Muscle of leg (tissue), 3 donors: ENCODE measurements at regions not wholly inside any gene's neighbourhood (a gene's known extent, or its start where the extent isn't known, plus 50 kb on each side); places are given as distances from the start of the nearest gene placed in this dataset.

Experiments used
- DNase-seq: peaks from one replicate; pipeline ENCODE4 v3.0.0; 2013
- H3K27ac ChIP-seq: one replicate; pipeline ENCODE4 v1.5.1; 2013; ENCODE audit warnings: mild to moderate bottlenecking, low read length, control low read depth
- H3K27me3 ChIP-seq: one replicate; pipeline ENCODE4 v1.6.1; 2013; ENCODE audit warnings: low read length; ENCODE audit not compliant: control insufficient read depth, insufficient read depth
- H3K36me3 ChIP-seq: one replicate; pipeline ENCODE4 v1.6.1; 2013; ENCODE audit warnings: low read length; ENCODE audit not compliant: control insufficient read depth, insufficient read depth
- H3K4me1 ChIP-seq: one replicate; pipeline ENCODE4 v1.6.1; 2013; ENCODE audit warnings: low read length; ENCODE audit not compliant: control insufficient read depth, insufficient read depth
- H3K4me3 ChIP-seq: one replicate; pipeline ENCODE4 v1.5.1; 2013; ENCODE audit warnings: low read length, control low read depth
- H3K9me3 ChIP-seq: replicated peaks from 2 replicates; pipeline ENCODE4 v1.6.1; 2013; ENCODE audit warnings: low read depth, low read length; ENCODE audit not compliant: control insufficient read depth
- WGBS: methylation state at CpG from one replicate; pipeline ENCODE4 v1.1.5; 2013; ENCODE audit warnings: missing lambda C conversion rate; ENCODE audit not compliant: insufficient coverage; 5-methylcytosine and 5-hydroxymethylcytosine counted together

GRCh38 chr15:70274908-70275307 lies 177.2 kb upstream of the TLE3 start:
- no peak for DNase-seq
- no peak overlapping the region for H3K4me3 ChIP-seq
- no peaks in the 10 kb centered on the region for H3K36me3 ChIP-seq
- peaks cover 17% of the 10 kb centered on the region for H3K4me1 ChIP-seq
- peaks cover 10% of the 10 kb centered on the region for H3K27me3 ChIP-seq
- no peaks in the 10 kb centered on the region for H3K9me3 ChIP-seq
- WGBS, result 86% methylated on average over 1 of the region's 4 CpGs
- H3K27ac ChIP-seq, result no peak overlapping the region

- no peak for DNase-seq
- WGBS, result 60% methylated on average over 3 of the region's 3 CpGs
- peaks cover 12% of the 10 kb centered on the region for H3K27me3 ChIP-seq
- peaks cover 23% of the 10 kb centered on the region for H3K4me1 ChIP-seq
- no peak overlapping the region for H3K27ac ChIP-seq
- H3K9me3 ChIP-seq, result no peaks in the 10 kb centered on the region
- H3K36me3 ChIP-seq, result no peaks in the 10 kb centered on the region
- H3K4me3 ChIP-seq, result no peak overlapping the region
Measured at GRCh38 chr15:70274255-70274880, 176.7 kb upstream of the TLE3 start.

- Histone ChIP-seq H3K36me3 (no peaks in the 10 kb centered on the region), H3K27ac (no peak overlapping the region), H3K4me3 (no peak overlapping the region), H3K4me1 (peaks cover 28% of the 10 kb centered on the region), H3K9me3 (no peaks in the 10 kb centered on the region), H3K27me3 (peaks cover 15% of the 10 kb centered on the region)
- 67% methylated on average over 1 of the region's 3 CpGs for WGBS
- DNase-seq, result no peak
Measured at GRCh38 chr15:70273808-70274207, 176.1 kb upstream of the TLE3 start.

GRCh38 chr15:70272565-70273355 lies 175.0 kb upstream of the TLE3 start:
- DNase-seq, result no peak
- Histone ChIP-seq H3K9me3 (no peaks in the 10 kb centered on the region), H3K36me3 (no peaks in the 10 kb centered on the region), H3K4me1 (peaks cover 32% of the 10 kb centered on the region), H3K4me3 (no peak overlapping the region), H3K27me3 (peaks cover 21% of the 10 kb centered on the region), H3K27ac (no peak overlapping the region)
- WGBS, result 87% methylated on average over 10 of the region's 10 CpGs

GRCh38 chr15:70271422-70272088 lies 173.8 kb upstream of the TLE3 start:
- DNase-seq, result peak; percentile 57
- Histone ChIP-seq H3K27ac (no peak overlapping the region), H3K27me3 (peaks cover 21% of the 10 kb centered on the region), H3K4me3 (no peak overlapping the region), H3K9me3 (no peaks in the 10 kb centered on the region), H3K4me1 (peaks cover 40% of the 10 kb centered on the region), H3K36me3 (no peaks in the 10 kb centered on the region)
- WGBS, result 47% methylated on average over 3 of the region's 3 CpGs

GRCh38 chr15:70270752-70271111 lies 173.0 kb upstream of the TLE3 start:
- Histone ChIP-seq H3K4me1 (peaks cover 49% of the 10 kb centered on the region), H3K27me3 (peaks cover 21% of the 10 kb centered on the region), H3K9me3 (no peaks in the 10 kb centered on the region), H3K27ac (peak overlapping the region; percentile 62), H3K4me3 (no peak overlapping the region), H3K36me3 (no peaks in the 10 kb centered on the region)
- DNase-seq, result no peak
- 47% methylated on average over 7 of the region's 8 CpGs for WGBS

GRCh38 chr15:70269991-70270751 lies 172.5 kb upstream of the TLE3 start:
- peaks cover 52% of the 10 kb centered on the region for H3K4me1 ChIP-seq
- WGBS, result 46% methylated on average over 6 of the region's 10 CpGs

GRCh38 chr15:70269311-70269911 lies 171.7 kb upstream of the TLE3 start:
- peaks cover 60% of the 10 kb centered on the region for H3K4me1 ChIP-seq
- no peaks in the 10 kb centered on the region for H3K9me3 ChIP-seq
- no peak overlapping the region for H3K4me3 ChIP-seq
- DNase-seq, result no peak
- H3K36me3 ChIP-seq, result no peaks in the 10 kb centered on the region
- H3K27ac ChIP-seq, result peak overlapping the region; percentile 79
- 78% methylated on average over 9 of the region's 9 CpGs for WGBS
- peaks cover 21% of the 10 kb centered on the region for H3K27me3 ChIP-seq

More at GRCh38 chr15:70269991-70270751, 172.5 kb upstream of the TLE3 start:
- Histone ChIP-seq H3K36me3 (no peaks in the 10 kb centered on the region), H3K27me3 (peaks cover 21% of the 10 kb centered on the region), H3K27ac (peak overlapping the region; percentile 79), H3K4me3 (no peak overlapping the region), H3K9me3 (no peaks in the 10 kb centered on the region)
- DNase-seq, result peak; percentile 90

GRCh38 chr15:70268698-70269251 lies 171.1 kb upstream of the TLE3 start:
- H3K9me3 ChIP-seq, result no peaks in the 10 kb centered on the region
- H3K4me1 ChIP-seq, result peaks cover 66% of the 10 kb centered on the region
- WGBS, result 76% methylated on average over 5 of the region's 18 CpGs
- H3K27ac ChIP-seq, result no peak overlapping the region
- no peaks in the 10 kb centered on the region for H3K36me3 ChIP-seq
- H3K4me3 ChIP-seq, result no peak overlapping the region
- no peak for DNase-seq
- H3K27me3 ChIP-seq, result peaks cover 21% of the 10 kb centered on the region
